Hematopoietic multipotent progenitor cell treated with erythropoietin and hydrocortisone succinate and interleukin-3 and kit ligand, for 8 days (in vitro differentiated cells): ENCODE measurements at regions not wholly inside any gene's neighbourhood (a gene's known extent, or its start where the extent isn't known, plus 50 kb on each side); places are given as distances from the start of the nearest gene placed in this dataset.

Source experiments
- DNase-seq: peaks from one replicate; pipeline ENCODE4 v3.0.0-alpha.2; 2015

DNA sequence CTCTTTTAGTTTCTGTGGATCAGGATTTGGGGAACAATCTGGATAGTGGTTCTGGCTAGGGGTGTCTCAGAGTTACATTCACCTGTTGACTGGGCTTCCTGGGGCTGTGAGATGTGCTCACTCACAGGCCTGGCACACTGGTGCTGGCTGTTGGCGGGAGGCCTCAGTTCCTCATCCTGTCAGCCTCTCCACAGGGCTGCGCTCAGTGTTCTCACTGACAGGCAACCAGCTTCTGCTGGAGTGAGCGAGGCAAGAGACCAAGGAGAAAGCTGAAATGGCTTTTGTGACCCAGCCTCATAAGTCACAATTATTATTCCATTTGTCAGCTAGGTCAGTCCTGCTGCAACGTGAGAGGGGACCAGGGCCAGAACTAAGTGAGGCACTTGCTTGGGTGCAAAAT is 180.6 kb upstream of the GLI2 start:
- no peak for DNase-seq

DNA sequence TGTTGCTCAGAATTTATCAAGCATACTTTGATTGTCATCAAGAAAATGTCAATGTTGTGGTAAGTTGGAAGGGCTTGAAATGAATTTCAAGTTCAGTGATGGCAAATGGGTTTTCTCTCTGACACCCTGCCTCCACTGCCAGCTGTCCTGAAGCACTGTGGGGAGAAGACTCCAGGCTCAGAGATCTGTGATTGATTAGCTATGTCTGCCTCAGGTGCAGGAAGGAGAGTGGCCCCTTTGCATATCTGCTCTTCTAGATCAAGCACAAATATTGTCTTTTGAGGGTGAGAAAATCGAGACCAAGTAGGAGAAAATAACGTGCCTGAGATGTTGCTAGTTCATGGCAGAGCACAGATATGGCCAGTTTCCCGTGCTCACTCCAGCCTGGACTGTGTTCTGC is 178.8 kb upstream of the GLI2 start:
- no peak for DNase-seq

DNA sequence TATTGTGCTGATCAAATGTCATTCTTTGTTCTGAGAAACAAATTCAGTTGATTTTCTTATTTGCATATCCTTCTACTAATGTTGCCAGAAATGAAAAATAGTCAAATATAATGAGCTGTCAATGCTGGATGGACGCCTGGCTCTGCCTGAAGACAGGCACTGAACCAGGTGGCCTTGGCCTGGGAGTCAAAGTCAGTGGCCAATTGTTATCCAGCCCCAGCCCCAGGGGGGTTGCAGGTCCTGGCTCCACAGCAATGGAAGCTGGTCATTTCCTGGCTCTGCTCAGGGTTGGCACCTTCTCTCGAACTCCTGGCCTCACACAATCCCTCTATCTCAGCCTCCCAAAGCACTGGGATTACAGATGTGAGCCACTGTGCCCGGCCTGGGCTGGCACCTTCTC is 176.8 kb upstream of the GLI2 start:
- DNase-seq = no peak

DNA sequence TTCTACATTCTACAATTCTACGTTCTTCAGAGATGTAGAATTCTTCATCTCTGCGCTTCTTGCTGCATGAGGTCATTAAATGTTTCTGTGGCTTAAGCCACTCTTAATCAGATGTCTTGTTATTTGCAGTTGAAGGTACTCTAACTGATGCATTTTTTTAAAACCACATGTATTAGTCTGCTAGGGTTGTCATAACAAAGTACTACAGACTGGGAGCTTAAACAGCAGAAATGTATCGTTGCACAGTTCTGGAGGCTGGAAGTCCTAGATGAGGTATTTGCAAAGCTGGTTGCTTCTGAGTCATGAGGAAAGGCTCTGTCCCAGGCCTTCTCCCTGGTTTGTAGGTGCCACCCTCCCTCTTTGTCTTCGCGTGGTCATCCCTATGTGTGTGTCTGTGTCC is 176.3 kb upstream of the GLI2 start:
- DNase-seq = no peak

DNA sequence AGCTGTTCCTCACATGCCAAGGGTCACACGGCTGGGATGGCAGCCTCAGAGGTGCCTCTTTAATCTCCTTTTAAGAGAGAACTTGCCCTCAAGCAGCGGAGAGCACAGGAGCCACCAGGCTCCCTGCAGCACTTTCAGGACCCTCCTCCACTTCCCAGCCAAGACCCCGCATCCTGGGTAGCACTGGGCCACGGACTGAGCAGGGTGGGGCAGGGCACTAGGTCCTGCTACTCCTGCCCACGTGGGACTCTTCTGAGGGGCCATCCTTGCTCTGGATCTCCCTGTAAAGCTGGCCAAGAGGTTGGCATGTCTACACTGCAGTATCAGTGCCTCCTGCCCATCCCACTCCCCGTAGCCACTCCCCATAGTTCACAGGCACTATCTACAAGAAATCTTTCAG is 175.3 kb upstream of the GLI2 start:
- DNase-seq = no peak

DNA sequence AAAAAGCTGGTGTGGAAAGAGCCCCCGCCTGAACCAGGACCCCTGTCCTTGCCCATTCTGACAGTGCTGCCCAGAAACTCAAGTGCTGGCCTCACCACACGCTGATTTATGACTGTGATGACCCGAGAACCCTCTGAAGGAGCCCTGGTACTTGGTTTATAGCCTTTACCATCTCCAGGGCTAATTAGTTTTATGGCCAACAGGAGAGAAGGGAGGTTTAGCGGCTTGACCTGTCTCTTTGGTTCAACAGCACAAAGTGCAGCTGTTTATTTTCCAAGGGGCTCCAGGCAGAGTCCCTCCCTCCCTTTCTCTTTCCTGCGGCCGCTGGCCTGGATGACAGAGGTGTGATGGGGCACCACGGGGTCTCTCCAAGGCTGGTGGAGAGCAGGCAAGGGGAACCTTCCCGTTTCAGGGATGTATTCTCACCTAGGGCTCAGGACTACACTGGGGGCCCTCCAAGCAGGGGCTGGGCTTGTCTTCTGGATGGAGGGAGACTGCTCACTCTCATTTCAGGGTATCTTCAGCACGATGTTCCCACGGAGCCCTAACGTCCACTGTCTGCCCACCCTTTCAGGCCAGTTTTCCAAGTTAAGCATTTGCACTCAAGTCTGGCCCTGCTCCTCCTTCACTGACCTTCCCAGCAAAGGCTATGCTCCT is 174.2 kb upstream of the GLI2 start:
- DNase-seq = no peak

DNA sequence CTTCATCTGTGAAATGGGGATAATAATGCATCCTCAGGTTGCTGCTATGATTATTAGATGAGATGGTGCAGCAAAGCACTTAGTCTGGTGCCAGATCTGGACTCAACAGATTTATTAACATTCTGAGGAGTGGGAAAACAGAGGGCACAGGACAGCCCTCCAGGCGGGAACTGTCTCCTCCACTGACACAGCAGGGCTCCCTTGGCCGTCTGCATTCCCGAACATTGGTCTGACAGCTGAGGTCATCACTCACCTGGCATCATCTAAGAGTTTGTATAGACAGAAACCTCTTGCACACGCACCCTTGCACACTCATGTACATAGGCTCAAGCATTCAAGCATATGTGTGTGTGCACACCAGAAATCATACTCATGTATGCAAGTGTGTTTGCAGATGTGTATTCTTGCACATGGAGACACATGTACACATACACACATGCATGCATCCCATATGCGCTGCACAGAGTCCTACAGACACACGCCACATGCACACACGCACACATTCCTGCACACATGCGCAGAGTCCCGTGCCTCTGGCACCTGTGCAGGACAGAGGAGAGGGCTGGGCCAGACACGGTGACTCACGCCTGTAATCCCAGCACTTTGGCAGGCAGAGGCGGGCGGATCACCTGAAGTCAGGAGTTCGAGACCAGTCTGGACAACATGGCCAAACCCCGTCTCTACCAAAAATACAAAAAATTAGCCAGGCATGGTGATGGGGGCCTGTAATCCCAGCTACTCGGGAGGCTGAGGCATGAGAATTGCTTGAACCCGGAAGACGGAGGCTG is 173.3 kb upstream of the GLI2 start:
- no peak for DNase-seq

DNA sequence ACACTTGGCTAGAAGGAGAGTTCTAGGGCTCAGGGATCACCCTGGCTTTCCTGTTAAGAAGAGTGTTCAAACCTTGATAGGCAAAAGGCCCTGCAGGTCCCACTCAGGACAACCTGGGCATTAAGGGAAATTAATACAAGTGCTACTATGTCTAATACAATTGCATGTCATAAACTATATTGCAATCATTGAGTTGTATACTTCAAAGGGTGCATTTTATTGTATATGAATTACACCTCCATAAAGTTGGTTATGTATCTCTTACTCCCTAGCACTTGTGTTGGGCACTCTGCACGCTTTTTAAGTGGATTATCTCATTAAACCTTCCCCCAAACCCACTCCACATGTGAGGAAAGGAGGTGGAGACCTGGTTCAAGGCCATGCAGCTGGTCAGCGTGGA is 172.1 kb upstream of the GLI2 start:
- DNase-seq = peak; percentile 10

DNA sequence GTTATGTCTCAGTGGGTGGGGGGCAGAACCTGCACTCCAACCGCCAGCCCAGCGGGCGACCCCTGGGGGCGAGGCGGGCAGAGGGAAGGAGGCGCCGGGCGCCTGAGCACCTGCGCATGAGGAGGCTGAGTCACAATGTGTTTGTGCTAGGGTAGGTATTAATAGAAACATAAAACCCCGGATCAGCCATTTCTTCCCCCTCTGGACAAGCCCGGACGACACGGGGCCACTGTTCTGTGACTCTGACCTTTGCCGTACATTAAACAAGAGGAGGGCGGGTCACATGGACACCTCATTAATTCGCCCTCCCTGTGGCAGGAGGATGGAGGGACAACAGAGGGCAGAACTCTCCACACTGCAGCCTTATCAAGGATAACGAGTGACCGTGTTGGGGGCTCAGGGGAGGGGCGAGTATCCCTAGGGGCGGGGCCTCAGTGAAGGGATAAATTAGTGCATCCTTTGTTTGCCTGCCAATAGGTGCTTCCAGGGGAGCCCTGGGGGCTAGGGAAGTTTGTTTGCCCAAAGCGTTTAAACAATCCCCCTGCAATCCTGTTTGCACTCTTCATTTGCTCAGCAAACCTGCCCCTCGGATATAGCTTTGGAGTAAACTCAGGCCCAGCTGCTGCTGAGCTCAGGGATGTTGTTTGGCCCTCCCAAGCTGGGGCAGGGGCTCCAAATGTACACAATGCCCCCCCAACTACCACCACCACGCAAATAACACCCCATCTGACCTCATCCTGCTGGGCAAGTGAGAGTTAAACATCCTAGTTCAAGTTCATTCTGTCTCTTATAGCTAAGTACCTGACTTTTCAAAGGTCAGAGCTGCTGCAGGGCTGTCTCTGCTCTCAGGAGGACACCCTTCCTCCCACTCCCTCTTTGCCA is 171.2 kb upstream of the GLI2 start:
- no peak for DNase-seq

DNA sequence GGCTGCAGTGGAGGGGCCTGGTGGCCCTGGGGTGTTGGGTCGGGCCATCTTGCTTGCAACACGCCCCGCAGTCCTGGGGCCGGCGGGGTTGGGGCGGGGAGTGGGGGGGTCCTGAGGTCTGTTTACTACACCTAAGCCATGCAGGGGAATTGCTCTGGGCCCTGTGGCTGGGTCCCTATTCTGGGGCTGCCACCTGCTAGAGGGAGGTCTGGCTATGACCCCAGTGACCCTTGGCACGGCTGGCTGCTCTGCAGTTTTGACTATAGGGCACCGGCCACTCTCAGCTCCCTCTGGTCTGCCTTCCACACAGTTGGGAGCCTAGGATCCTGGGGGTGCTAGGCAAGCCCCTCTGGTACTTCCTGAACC is 170.6 kb upstream of the GLI2 start:
- DNase-seq = no peak

DNA sequence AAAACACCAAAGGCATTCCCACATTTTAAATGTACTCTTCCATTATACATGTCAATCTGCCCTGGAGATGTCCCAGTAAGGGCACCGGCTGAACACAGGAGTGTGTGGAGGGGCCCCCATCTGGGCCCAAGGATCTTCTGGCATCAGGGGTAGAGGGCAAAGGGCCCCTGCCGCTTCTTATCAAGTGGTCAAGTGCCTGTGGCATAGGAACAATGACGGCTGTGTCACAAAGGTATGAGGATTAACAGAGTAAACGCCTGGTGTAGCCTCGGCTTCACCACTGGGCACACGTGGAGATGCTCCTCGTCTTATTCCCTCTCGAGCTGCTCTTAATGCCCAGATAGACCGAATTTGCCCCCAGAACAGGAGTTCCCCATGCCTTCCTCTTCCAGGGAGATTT is 169.7 kb upstream of the GLI2 start:
- DNase-seq = no peak

DNA sequence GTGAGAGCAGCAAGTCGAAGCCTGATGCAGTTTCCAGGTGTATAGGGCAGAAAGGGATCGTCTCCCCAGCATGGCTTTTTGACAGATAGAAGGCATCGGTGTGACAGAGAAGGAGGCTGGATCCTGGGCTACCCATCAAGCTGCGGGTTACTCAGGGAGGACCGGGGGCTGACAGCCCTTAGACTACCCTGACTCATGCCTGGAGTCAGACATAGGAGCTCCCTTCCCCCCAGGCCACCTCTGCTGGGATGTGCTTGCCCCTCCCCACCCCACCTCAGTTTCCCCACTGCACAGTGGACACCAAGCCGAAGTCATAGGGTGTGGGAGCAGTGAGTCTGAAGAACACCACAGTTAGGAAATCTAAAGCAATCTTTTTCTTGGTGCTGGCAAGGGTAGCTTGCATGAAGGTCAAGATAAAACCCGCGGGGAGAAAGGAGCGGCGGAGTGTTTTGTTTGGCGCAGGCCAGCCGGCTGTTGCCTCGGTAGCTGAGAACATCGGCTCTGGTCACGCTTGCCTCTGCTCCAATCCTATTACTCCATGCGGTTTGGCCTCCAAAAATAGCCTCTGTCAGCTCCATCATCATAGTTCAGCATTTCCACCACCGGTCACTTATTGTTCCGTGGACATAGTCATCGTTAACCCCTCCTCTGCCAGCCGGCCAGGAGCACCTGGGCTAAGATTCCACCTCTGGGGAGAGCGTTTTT is 169.2 kb upstream of the GLI2 start:
- no peak for DNase-seq

DNA sequence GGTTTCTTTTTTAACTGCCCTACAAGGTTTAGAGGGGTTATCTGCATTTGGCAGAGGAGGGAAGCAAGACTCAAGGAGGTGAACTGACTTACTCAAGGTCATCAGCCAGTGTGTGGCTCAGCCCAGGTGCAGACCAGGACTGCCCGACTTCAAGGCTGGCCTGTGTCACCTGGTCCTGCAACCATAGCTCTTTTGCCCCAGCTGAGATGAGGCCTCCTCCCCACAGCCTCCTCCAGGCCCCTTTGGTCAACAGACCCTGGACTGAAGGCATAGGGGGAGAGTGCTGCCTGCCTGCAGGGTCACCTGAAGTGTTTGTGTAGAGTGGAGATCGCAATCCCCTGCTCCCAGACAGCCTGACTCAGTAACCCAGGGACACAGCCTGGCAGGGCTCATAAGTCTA is 168.5 kb upstream of the GLI2 start:
- no peak for DNase-seq

DNA sequence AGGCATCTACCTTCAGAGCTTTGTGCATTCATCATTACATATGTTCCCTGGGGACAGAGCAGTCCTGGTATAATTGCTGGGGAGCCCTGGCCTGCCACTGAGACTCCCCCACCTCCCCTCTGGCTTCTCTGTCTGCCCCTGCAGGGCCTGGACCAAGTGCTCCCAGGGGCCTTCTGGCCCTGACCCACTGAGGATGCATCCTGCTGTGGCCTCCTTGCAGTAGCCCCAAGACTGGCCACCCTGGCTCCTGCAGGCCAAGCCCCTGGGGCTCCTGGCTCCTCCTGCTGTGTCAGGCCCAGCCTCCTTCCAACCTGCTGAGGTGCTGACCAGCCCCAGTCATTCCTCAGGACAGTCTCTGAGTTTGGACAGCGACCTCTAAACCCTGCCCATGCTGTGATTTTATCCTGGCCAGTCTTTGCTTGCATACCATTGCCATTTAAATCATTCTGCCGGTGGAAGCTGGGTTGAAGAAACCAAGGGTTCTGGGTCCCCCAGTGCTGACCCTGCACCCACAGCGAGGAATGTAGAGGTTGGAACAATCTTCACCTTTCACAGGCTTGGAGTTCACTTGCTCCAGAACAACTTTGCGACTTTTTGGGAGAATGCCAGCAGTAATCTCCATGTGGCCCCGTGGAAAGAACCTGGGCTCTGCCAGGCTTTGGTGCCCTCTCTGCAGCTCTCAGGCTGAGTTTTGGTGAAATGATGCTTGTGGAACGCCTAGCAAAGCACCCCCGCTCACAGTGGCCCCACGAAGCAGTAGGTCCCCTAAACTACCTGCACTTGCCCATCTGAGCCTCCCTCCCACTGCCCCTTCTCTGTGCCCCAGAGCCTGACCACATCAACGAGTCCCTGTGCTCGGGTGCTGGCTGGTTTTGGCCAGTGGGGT is 167.3 kb upstream of the GLI2 start:
- no peak for DNase-seq

DNA sequence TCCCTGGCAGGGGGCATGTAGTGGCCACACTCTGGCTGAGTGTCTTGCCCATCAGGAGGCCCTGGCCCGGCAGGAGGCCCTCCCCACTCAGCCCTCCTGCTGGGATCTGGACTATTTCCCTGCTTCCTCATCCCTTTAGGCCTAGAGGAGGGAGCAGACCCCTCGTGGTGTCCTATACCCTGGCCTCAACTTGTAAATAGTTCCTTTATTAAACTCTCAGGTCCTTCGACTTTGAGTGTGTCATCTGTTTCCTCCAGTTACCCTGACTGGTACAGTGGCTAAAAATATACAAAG is 166.7 kb upstream of the GLI2 start:
- DNase-seq = no peak

DNA sequence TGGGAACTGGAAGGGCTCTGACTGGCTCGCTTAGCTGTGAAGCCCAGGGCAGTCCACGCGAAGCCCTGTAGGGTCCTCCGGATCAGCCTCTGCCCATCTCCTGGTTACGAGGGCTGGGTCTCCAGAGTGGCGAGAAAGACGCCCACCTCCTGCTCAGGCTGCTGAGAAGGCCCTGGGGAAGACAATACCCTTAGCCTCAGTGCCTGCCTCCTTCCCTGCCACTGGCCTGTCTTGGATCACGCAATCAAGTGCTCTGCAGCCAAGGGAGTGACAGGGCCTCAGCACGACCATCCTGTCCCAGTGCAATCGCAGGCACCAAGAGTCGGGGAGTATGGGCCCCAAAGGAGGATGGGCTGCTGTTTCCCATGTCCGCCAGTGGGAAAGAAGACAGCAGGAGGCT is 165.7 kb upstream of the GLI2 start:
- no peak for DNase-seq

DNA sequence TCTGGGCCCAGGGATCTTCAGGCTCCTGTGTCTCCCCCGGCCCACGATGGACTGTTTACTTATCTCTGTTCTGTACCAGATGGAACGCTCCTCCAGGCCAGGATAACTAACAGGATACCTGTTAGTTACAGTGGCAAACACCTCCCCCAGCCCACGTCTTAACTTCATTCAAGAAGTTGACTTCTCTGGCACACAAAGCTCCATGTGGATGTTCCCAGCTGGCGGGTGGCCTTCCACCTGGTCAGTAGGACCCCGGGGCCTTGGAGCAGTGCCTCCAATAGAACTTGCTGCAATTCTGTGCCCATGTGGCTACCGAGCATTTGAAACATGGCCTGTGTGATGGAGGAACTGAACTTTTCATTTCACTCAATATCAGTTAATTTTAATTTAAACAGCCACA is 165.1 kb upstream of the GLI2 start:
- no peak for DNase-seq

DNA sequence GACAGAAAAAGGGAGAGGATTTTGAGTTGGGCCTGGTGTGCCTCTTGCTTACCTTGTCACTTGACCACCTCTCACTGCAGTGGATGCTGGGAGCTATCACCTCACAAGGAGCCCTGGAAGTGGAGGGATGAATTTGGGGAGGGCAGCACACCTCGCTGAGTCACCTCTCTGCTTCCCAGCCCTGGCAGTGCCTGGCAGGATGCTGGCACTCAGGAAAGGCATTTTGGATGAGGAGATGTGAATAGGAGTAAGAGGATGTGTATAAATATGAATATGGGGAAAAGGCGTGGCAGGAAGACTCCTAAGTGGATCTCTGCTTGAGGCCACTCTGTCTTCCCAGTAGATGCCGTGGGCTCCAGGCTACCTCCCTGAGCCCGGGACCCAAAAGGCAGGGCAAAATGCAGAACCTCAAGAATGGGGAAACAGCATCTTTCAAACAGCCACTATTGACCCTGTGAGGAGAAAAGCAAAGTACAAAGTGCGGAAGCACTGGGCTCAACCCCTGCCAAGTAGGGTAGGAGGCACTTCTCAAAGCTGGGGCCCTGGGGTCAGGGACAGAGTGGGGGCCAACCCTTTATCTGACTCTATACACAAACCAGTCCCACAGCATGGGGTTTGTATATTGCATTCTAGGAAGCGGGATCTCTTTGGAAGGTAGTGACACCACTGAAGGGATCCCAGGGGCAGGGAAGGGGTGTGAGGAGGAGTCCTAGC is 164.5 kb upstream of the GLI2 start:
- DNase-seq = no peak

DNA sequence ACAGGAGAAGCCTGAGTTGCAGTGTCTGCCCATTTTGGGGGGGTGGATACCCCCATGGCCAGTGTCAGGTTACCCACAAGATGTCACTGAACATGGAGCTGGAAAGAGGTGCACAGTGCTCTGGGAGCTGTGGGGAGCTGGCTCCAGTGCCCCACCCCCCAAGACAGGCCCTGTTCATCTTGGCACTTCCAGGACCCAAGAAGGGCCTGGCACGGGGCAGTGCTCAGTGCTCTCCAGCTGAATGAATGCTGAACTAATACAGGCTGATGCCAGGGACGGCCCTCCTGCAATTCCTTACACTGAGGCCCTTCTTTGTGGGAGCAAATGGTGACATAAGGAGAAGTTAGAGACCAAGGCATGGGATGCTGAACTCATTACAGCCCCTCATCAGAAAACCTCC is 163.4 kb upstream of the GLI2 start:
- DNase-seq = no peak

DNA sequence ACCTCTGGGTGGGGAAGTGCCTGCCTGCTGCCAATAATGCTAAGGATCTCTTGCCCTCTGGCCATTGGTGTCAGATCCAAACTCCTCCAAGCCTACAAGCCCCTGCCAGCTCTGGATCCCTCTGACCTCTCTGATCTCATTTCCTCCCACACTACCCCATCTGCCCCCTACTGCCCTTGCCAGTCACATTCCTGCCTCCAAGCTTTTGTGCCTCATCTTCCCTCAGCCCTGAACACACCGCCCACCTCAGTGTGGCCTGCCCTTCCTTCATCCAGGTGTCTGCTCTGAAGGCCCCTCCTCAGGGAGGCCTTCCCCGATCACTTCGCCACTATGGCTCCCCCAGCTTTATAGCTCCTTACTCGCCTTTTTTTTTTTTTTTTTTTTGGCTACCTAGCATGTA is 161.0 kb upstream of the GLI2 start:
- DNase-seq = no peak

DNA sequence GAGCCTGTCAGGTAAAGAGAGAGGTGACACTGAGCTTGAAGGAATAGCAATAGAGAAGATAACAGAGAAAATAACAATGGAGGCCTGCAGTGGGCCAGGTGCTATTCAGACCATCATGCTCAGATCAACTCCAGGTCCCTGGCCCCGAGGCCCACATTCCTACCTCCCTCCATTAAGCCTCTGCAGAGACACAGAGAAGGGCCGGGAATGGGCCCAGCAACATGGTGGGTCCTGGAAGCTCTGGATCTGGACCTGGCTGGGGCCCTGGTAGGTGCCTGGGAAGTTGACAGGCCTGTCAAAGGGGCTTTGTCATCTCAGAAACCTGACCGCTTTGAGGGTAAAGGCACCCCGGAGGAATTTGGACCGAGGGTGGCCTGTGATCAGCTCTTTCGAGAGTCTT is 159.7 kb upstream of the GLI2 start:
- DNase-seq = no peak
